ENCODE measurements at regions not wholly inside any gene's neighbourhood (a gene's known extent, or its start where the extent isn't known, plus 50 kb on each side); places are given as distances from the start of the nearest gene placed in this dataset.

DNA sequence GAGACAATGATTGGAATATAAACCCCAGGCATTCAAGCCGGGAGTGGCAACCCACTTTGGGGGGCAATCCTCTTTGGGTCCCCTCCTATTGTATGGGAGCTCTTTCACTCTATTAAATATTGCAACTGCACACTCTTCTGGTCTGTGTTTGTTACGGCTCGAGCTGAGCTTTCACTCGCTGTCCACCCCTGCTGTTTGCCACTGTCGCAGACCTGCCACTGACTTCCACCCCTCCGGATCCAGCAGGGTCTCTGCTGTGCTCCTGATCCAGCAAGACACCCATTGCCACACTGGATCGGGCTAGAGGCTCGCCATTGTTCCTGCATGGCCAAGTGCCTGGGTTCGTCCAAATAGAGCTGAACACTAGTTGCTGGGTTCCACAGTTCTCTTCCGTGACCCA is 222.8 kb upstream of the MANEA start:
- TF ChIP-seq SMC3 (IDR thresholded peaks at IDR 0.05; ENCODE audit: low read depth, low read length) (no peak), CHD1 (IDR thresholded peaks at IDR 0.05; ENCODE audit: low read depth, low read length) (no peak), ELK1 (IDR thresholded peaks at IDR 0.05; ENCODE audit: borderline replicate concordance, low read depth, low read length) (no peak), MXI1 (IDR thresholded peaks at IDR 0.05; ENCODE audit: borderline replicate concordance, low read depth, low read length) (no peak), RAD21 (IDR thresholded peaks at IDR 0.05; ENCODE audit: low read length) (no peak), POLR2A (IDR thresholded peaks at IDR 0.05; ENCODE audit: low read depth, low read length) (no peak), RFX5 (IDR thresholded peaks at IDR 0.05; ENCODE audit: low read depth, low read length) (no peak), USF2 (IDR thresholded peaks at IDR 0.05; ENCODE audit: low read depth, low read length) (no peak), MAFK (IDR thresholded peaks at IDR 0.05; ENCODE audit: low read depth, low read length) (no peak), FOS (IDR thresholded peaks at IDR 0.05; ENCODE audit: low read depth, low read length) (no peak)
- TF ChIP-seq, protein P1, sequence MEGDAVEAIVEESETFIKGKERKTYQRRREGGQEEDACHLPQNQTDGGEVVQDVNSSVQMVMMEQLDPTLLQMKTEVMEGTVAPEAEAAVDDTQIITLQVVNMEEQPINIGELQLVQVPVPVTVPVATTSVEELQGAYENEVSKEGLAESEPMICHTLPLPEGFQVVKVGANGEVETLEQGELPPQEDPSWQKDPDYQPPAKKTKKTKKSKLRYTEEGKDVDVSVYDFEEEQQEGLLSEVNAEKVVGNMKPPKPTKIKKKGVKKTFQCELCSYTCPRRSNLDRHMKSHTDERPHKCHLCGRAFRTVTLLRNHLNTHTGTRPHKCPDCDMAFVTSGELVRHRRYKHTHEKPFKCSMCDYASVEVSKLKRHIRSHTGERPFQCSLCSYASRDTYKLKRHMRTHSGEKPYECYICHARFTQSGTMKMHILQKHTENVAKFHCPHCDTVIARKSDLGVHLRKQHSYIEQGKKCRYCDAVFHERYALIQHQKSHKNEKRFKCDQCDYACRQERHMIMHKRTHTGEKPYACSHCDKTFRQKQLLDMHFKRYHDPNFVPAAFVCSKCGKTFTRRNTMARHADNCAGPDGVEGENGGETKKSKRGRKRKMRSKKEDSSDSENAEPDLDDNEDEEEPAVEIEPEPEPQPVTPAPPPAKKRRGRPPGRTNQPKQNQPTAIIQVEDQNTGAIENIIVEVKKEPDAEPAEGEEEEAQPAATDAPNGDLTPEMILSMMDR (conservative IDR thresholded peaks at IDR 0.05; ENCODE audit: low read depth, low read length): no peak

Data from IMR-90 (cell line).